ENCODE measurements at regions not wholly inside any gene's neighbourhood (a gene's known extent, or its start where the extent isn't known, plus 50 kb on each side); places are given as distances from the start of the nearest gene placed in this dataset.
A peak's percentile ranks its signal among the peaks of the same experiment; 100 is the strongest.

DNA sequence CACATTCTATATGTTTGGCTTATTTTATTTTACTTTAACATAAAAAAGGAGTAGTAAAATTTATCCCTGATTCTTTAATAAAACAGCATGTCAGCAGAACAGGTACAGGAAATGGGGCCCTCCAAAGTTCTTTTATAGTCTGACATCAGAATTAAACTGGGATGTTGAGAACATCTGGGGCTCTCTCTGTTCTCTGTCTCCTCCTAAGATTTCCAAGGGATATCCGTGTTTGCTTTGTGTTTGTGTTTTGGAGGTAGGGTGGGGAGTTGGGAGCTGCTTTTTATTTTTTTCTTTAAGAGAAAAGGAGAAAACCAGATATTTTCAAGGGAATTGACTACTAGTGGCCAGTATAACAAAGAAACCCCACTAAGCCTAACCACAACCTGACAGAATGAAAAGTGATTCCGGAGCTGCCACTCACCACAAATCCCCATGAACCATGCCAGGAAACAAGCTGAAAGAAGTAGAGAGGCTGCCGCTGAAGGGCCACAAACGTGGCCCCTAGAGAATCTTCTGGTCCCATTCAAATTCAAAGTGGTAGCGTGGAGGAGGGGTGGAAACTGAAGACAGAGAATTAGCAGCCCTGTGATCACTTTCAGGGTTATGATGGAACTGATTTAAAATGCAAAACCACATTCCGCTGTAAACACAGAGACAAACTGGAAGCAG is 369.6 kb upstream of the ADGRL2 start (continued):
- TF ChIP-seq SP1 (IDR thresholded peaks at IDR 0.05; ENCODE audit: low read depth, low read length) = peak; percentile 40
- TF ChIP-seq TBP (IDR thresholded peaks at IDR 0.05; ENCODE audit: low read depth, low read length) = no peak
- no peak for TF ChIP-seq BACH1 (IDR thresholded peaks at IDR 0.05; ENCODE audit: low read length)
- no peak for TF ChIP-seq RXRA (IDR thresholded peaks at IDR 0.05; ENCODE audit: insufficient read depth, low read depth, low read length)
- TF ChIP-seq, protein P1, sequence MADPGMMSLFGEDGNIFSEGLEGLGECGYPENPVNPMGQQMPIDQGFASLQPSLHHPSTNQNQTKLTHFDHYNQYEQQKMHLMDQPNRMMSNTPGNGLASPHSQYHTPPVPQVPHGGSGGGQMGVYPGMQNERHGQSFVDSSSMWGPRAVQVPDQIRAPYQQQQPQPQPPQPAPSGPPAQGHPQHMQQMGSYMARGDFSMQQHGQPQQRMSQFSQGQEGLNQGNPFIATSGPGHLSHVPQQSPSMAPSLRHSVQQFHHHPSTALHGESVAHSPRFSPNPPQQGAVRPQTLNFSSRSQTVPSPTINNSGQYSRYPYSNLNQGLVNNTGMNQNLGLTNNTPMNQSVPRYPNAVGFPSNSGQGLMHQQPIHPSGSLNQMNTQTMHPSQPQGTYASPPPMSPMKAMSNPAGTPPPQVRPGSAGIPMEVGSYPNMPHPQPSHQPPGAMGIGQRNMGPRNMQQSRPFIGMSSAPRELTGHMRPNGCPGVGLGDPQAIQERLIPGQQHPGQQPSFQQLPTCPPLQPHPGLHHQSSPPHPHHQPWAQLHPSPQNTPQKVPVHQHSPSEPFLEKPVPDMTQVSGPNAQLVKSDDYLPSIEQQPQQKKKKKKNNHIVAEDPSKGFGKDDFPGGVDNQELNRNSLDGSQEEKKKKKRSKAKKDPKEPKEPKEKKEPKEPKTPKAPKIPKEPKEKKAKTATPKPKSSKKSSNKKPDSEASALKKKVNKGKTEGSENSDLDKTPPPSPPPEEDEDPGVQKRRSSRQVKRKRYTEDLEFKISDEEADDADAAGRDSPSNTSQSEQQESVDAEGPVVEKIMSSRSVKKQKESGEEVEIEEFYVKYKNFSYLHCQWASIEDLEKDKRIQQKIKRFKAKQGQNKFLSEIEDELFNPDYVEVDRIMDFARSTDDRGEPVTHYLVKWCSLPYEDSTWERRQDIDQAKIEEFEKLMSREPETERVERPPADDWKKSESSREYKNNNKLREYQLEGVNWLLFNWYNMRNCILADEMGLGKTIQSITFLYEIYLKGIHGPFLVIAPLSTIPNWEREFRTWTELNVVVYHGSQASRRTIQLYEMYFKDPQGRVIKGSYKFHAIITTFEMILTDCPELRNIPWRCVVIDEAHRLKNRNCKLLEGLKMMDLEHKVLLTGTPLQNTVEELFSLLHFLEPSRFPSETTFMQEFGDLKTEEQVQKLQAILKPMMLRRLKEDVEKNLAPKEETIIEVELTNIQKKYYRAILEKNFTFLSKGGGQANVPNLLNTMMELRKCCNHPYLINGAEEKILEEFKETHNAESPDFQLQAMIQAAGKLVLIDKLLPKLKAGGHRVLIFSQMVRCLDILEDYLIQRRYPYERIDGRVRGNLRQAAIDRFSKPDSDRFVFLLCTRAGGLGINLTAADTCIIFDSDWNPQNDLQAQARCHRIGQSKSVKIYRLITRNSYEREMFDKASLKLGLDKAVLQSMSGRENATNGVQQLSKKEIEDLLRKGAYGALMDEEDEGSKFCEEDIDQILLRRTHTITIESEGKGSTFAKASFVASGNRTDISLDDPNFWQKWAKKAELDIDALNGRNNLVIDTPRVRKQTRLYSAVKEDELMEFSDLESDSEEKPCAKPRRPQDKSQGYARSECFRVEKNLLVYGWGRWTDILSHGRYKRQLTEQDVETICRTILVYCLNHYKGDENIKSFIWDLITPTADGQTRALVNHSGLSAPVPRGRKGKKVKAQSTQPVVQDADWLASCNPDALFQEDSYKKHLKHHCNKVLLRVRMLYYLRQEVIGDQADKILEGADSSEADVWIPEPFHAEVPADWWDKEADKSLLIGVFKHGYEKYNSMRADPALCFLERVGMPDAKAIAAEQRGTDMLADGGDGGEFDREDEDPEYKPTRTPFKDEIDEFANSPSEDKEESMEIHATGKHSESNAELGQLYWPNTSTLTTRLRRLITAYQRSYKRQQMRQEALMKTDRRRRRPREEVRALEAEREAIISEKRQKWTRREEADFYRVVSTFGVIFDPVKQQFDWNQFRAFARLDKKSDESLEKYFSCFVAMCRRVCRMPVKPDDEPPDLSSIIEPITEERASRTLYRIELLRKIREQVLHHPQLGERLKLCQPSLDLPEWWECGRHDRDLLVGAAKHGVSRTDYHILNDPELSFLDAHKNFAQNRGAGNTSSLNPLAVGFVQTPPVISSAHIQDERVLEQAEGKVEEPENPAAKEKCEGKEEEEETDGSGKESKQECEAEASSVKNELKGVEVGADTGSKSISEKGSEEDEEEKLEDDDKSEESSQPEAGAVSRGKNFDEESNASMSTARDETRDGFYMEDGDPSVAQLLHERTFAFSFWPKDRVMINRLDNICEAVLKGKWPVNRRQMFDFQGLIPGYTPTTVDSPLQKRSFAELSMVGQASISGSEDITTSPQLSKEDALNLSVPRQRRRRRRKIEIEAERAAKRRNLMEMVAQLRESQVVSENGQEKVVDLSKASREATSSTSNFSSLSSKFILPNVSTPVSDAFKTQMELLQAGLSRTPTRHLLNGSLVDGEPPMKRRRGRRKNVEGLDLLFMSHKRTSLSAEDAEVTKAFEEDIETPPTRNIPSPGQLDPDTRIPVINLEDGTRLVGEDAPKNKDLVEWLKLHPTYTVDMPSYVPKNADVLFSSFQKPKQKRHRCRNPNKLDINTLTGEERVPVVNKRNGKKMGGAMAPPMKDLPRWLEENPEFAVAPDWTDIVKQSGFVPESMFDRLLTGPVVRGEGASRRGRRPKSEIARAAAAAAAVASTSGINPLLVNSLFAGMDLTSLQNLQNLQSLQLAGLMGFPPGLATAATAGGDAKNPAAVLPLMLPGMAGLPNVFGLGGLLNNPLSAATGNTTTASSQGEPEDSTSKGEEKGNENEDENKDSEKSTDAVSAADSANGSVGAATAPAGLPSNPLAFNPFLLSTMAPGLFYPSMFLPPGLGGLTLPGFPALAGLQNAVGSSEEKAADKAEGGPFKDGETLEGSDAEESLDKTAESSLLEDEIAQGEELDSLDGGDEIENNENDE (IDR thresholded peaks at IDR 0.05; ENCODE audit: insufficient replicate concordance, low read length) = no peak
- TF ChIP-seq YY1 (IDR thresholded peaks at IDR 0.05; ENCODE audit: low read depth, low read length) = no peak
- no peak for TF ChIP-seq RAD21 (IDR thresholded peaks at IDR 0.05 in 1 of 2, conservative IDR thresholded peaks at IDR 0.05 in 1 of 2; ENCODE audit: low read depth in 2 of 2, low read length in 2 of 2)
- TF ChIP-seq TEAD4 (IDR thresholded peaks at IDR 0.05; ENCODE audit: low read depth, low read length) = peak; percentile 13; the same call in 1 of the 2 replicates
- TF ChIP-seq HDAC2 (IDR thresholded peaks at IDR 0.05; ENCODE audit: borderline replicate concordance in 1 of 2, low read depth in 2 of 2, low read length in 2 of 2) = 0 out of 4 replicates have a peak, but pooled peaks of 1 of the 2 experiments have one; percentile 70
- TF ChIP-seq E2F6 (IDR thresholded peaks at IDR 0.05) = no peak

Measured in H1 (cell line).